HK-2 (cell line): ENCODE measurements at regions not wholly inside any gene's neighbourhood (a gene's known extent, or its start where the extent isn't known, plus 50 kb on each side); places are given as distances from the start of the nearest gene placed in this dataset.

Source experiments
- DNase-seq: peaks from one replicate; pipeline ENCODE4 v3.0.0-alpha.2; 2018; ENCODE audit not compliant: unreplicated experiment

GRCh38 chr3:30356866-30357753 is 249.3 kb upstream of the TGFBR2 start:
- no peak for DNase-seq

- no peak for DNase-seq
Observed at GRCh38 chr3:30357897-30358296, 248.5 kb upstream of the TGFBR2 start.

- DNase-seq: no peak
Observed at GRCh38 chr3:30358871-30359270, 247.5 kb upstream of the TGFBR2 start.

GRCh38 chr3:30368978-30369377 is 237.4 kb upstream of the TGFBR2 start:
- DNase-seq: no peak

GRCh38 chr3:30370681-30371271 is 235.6 kb upstream of the TGFBR2 start:
- DNase-seq: no peak

- no peak for DNase-seq
Observed at GRCh38 chr3:30372837-30373236, 233.6 kb upstream of the TGFBR2 start.

- DNase-seq: no peak
Observed at GRCh38 chr3:30384546-30385072, 221.8 kb upstream of the TGFBR2 start.

GRCh38 chr3:30393079-30393478 is 213.3 kb upstream of the TGFBR2 start:
- no peak for DNase-seq

GRCh38 chr3:30397030-30397429 is 209.4 kb upstream of the TGFBR2 start:
- no peak for DNase-seq

- DNase-seq: peak; percentile 7
Observed at GRCh38 chr3:30399394-30400181, 206.8 kb upstream of the TGFBR2 start.

- DNase-seq: no peak
Observed at GRCh38 chr3:30400926-30401325, 205.5 kb upstream of the TGFBR2 start.

GRCh38 chr3:30401971-30402370 is 204.4 kb upstream of the TGFBR2 start:
- DNase-seq: no peak

- DNase-seq: no peak
Observed at GRCh38 chr3:30407651-30408050, 198.8 kb upstream of the TGFBR2 start.

- no peak for DNase-seq
Observed at GRCh38 chr3:30408105-30408557, 198.3 kb upstream of the TGFBR2 start.

- no peak for DNase-seq
Observed at GRCh38 chr3:30418443-30418842, 188.0 kb upstream of the TGFBR2 start.

- DNase-seq: no peak
Observed at GRCh38 chr3:30421266-30421665, 185.1 kb upstream of the TGFBR2 start.

- DNase-seq: no peak
Observed at GRCh38 chr3:30426293-30426993, 180.0 kb upstream of the TGFBR2 start.

- no peak for DNase-seq
Observed at GRCh38 chr3:30428251-30428650, 178.2 kb upstream of the TGFBR2 start.

- DNase-seq: no peak
Observed at GRCh38 chr3:30435861-30436331, 170.5 kb upstream of the TGFBR2 start.

- no peak for DNase-seq
Observed at GRCh38 chr3:30437171-30437601, 169.2 kb upstream of the TGFBR2 start.

GRCh38 chr3:30438126-30438525 is 168.3 kb upstream of the TGFBR2 start:
- no peak for DNase-seq
